ENCODE measurements at regions not wholly inside any gene's neighbourhood (a gene's known extent, or its start where the extent isn't known, plus 50 kb on each side); places are given as distances from the start of the nearest gene placed in this dataset.

DNA sequence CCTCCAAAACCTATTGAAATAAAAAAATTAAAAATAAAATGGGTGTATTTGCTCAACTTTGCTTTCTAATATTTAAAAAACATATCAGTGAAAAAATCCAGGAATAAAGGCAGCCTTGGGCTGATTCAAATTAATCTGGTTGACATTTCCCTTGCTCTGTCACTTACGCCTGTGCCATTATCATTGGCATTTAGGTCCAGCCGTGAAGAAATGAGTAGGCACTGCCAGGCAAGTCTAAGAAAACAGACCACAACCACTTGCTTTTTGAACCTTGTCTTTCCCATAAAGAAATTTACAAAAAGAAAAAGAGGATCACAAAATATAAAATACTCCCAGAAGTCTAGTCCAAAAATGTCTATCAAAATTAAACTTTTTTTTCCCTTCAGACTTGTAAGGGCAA is 59.2 kb upstream of the HBS1L start:
- TF ChIP-seq, protein P1, sequence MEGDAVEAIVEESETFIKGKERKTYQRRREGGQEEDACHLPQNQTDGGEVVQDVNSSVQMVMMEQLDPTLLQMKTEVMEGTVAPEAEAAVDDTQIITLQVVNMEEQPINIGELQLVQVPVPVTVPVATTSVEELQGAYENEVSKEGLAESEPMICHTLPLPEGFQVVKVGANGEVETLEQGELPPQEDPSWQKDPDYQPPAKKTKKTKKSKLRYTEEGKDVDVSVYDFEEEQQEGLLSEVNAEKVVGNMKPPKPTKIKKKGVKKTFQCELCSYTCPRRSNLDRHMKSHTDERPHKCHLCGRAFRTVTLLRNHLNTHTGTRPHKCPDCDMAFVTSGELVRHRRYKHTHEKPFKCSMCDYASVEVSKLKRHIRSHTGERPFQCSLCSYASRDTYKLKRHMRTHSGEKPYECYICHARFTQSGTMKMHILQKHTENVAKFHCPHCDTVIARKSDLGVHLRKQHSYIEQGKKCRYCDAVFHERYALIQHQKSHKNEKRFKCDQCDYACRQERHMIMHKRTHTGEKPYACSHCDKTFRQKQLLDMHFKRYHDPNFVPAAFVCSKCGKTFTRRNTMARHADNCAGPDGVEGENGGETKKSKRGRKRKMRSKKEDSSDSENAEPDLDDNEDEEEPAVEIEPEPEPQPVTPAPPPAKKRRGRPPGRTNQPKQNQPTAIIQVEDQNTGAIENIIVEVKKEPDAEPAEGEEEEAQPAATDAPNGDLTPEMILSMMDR (IDR thresholded peaks at IDR 0.05) = no peak
- TF ChIP-seq POLR2A (IDR thresholded peaks at IDR 0.05) = no peak
